Mesothelial cell of epicardium (in vitro differentiated cells): ENCODE measurements at regions not wholly inside any gene's neighbourhood (a gene's known extent, or its start where the extent isn't known, plus 50 kb on each side); places are given as distances from the start of the nearest gene placed in this dataset.

ENCODE experiments used
- DNase-seq, 2 experiments: peaks; one replicate each; pipeline ENCODE4 v3.0.0; 2021; ENCODE audit warnings: low spot score in 2 of 2; ENCODE audit not compliant: unreplicated experiment in 2 of 2
- H3K27ac Mint-ChIP-seq: 2 replicates; pipeline ENCODE4 v1.8.0; 2021; ENCODE audit warnings: mixed read lengths
- H3K27me3 Mint-ChIP-seq: 2 replicates; pipeline ENCODE4 v1.8.0; 2021; ENCODE audit warnings: low read depth, mixed read lengths
- H3K36me3 Mint-ChIP-seq: 2 replicates; pipeline ENCODE4 v1.8.0; 2021; ENCODE audit warnings: mixed read lengths
- H3K4me1 Mint-ChIP-seq: 2 replicates; pipeline ENCODE4 v1.8.0; 2021; ENCODE audit warnings: mixed read lengths
- H3K4me3 Mint-ChIP-seq: 2 replicates; pipeline ENCODE4 v1.8.0; 2021; ENCODE audit warnings: mild to moderate bottlenecking, moderate library complexity, mixed read lengths
- H3K9me3 Mint-ChIP-seq: 2 replicates; pipeline ENCODE4 v1.8.0; 2021; ENCODE audit warnings: mixed read lengths
- CTCF ChIP-seq: fragments of 200-600 bp; sonication (generic); IDR thresholded peaks from one replicate; pipeline ENCODE4 v1.5.0; 2021; ENCODE audit warnings: antibody characterized with exemption; ENCODE audit not compliant: unreplicated experiment

DNA sequence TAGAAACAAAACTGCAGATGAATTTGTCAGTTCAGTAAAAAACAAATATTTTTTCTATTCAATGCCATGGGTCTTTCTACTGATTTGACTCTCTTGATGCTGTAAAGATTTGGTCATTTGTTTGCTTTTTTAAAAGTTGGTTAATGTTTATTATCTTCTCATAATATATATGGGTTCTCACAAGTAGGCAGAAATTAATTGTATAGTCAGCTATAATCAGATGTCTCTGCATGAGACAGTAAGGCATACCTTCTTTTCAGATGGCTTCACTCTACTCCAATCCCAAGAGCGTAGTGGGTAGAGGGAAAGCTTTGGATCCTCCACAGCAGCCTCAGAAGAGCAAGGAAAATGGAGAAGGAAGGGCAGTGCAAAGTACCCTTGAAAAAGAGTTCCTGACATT lies 1202.9 kb upstream of the CELF4 start:
- H3K36me3 Mint-ChIP-seq, result no peaks in the 10 kb centered on the region
- no peak for DNase-seq
- H3K27me3 Mint-ChIP-seq, result no peaks in the 10 kb centered on the region
- TF ChIP-seq CTCF, result no peak
- no peak overlapping the region for H3K27ac Mint-ChIP-seq
- peaks cover 20% of the 10 kb centered on the region for H3K9me3 Mint-ChIP-seq
- no peak overlapping the region for H3K4me3 Mint-ChIP-seq
- H3K4me1 Mint-ChIP-seq, result no peaks in the 10 kb centered on the region

- Mint-ChIP-seq H3K4me1 (peaks cover 2% of the 10 kb centered on the region), H3K27me3 (peaks cover 15% of the 10 kb centered on the region), H3K9me3 (peaks cover 11% of the 10 kb centered on the region), H3K4me3 (no peak overlapping the region), H3K27ac (no peak overlapping the region), H3K36me3 (no peaks in the 10 kb centered on the region)
- no peak for DNase-seq
- TF ChIP-seq CTCF, result no peak
Measured at GRCh38 chr18:38759457-38759856, 1193.9 kb upstream of the CELF4 start.

- Mint-ChIP-seq H3K4me1 (peaks cover 5% of the 10 kb centered on the region), H3K36me3 (no peaks in the 10 kb centered on the region), H3K27me3 (peaks cover 12% of the 10 kb centered on the region), H3K27ac (no peak overlapping the region), H3K4me3 (no peak overlapping the region), H3K9me3 (no peaks in the 10 kb centered on the region)
- no peak for DNase-seq
- TF ChIP-seq CTCF, result no peak
Measured at GRCh38 chr18:38756436-38756835, 1190.8 kb upstream of the CELF4 start.

DNA sequence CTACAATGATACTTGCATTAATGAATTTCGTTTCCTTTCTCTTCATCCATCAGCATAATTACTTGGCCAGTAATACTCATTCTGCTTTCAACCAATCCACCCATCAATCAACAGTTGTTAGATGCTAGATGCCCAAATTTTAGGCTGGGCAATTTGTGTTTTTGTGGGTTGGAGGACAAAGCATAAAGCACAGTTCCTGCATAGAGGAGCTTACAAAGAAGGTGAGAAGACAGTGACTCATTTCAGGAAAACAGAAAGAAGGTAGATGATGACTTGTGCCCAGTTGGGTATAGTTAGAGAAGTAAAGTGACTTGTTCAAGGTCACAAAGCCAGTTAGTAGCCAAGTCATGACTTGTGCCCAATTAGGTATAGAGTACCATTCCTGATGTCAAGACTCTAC lies 1186.8 kb upstream of the CELF4 start:
- DNase-seq, result no peak
- Mint-ChIP-seq H3K27me3 (peaks cover 11% of the 10 kb centered on the region), H3K4me1 (peaks cover 11% of the 10 kb centered on the region), H3K27ac (no peak overlapping the region), H3K9me3 (no peaks in the 10 kb centered on the region), H3K4me3 (no peak overlapping the region), H3K36me3 (no peaks in the 10 kb centered on the region)
- no peak for TF ChIP-seq CTCF

GRCh38 chr18:38751898-38752297 lies 1186.3 kb upstream of the CELF4 start:
- Mint-ChIP-seq H3K4me3 (no peak overlapping the region), H3K9me3 (no peaks in the 10 kb centered on the region), H3K27ac (no peak overlapping the region), H3K4me1 (peaks cover 11% of the 10 kb centered on the region), H3K27me3 (peaks cover 9% of the 10 kb centered on the region), H3K36me3 (no peaks in the 10 kb centered on the region)
- no peak for DNase-seq
- TF ChIP-seq CTCF, result no peak

DNA sequence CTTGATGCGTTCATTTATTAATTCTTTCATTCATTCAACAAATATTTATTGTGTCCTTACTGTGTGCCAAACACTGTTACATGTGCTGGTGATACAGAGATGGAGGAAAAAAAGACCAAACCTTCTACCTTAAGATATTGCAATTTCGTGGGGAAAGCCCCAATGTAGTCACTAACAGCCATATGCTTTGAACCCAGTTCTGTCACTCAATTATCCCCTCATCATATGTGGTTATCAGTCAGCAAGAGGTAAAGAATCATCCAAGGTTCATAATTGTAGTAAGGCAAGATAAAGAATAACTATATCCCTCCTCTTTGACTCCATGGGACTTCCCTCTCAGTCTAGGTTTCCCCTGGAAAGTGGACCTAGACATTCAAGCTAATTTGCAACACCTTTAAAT lies 1185.6 kb upstream of the CELF4 start:
- TF ChIP-seq CTCF, result no peak
- H3K4me3 Mint-ChIP-seq, result no peak overlapping the region
- H3K9me3 Mint-ChIP-seq, result no peaks in the 10 kb centered on the region
- H3K4me1 Mint-ChIP-seq, result peaks cover 11% of the 10 kb centered on the region
- no peak overlapping the region for H3K27ac Mint-ChIP-seq
- peaks cover 7% of the 10 kb centered on the region for H3K27me3 Mint-ChIP-seq
- H3K36me3 Mint-ChIP-seq, result no peaks in the 10 kb centered on the region
- no peak for DNase-seq
